ENCODE measurements at regions not wholly inside any gene's neighbourhood (a gene's known extent, or its start where the extent isn't known, plus 50 kb on each side); places are given as distances from the start of the nearest gene placed in this dataset.
"Not testable (repeated sequence)": the region's sequence is repeated elsewhere in the genome, so short reads cannot be mapped to it uniquely, and the experiment has no call there.

GRCh38 chr6:140711019-140711613 lies 1336.7 kb upstream of the CITED2 start:
- ChIA-PET CTCF (no interaction called here), POLR2A (no interaction called here)
- Mint-ChIP-seq H3K4me3 (ENCODE audit: unreplicated experiment) (no peak overlapping the region), H3K27ac (ENCODE audit: low read depth, unreplicated experiment) (no peak overlapping the region), H3K4me1 (ENCODE audit: insufficient read depth, unreplicated experiment) (no peaks in the 10 kb centered on the region), H3K36me3 (ENCODE audit: insufficient read depth, unreplicated experiment) (no peaks in the 10 kb centered on the region), H3K27me3 (ENCODE audit: insufficient read depth, unreplicated experiment) (no peaks in the 10 kb centered on the region), H3K9me3 (ENCODE audit: unreplicated experiment) (peaks cover 8% of the 10 kb centered on the region)
- DNase-seq (ENCODE audit: unreplicated experiment), result peak; percentile 18
- intact Hi-C loops (cut with micrococcal nuclease), result no loop called here
- BruUV-seq (replicated peaks), result no TSS peak
- TF ChIP-seq, protein P1, sequence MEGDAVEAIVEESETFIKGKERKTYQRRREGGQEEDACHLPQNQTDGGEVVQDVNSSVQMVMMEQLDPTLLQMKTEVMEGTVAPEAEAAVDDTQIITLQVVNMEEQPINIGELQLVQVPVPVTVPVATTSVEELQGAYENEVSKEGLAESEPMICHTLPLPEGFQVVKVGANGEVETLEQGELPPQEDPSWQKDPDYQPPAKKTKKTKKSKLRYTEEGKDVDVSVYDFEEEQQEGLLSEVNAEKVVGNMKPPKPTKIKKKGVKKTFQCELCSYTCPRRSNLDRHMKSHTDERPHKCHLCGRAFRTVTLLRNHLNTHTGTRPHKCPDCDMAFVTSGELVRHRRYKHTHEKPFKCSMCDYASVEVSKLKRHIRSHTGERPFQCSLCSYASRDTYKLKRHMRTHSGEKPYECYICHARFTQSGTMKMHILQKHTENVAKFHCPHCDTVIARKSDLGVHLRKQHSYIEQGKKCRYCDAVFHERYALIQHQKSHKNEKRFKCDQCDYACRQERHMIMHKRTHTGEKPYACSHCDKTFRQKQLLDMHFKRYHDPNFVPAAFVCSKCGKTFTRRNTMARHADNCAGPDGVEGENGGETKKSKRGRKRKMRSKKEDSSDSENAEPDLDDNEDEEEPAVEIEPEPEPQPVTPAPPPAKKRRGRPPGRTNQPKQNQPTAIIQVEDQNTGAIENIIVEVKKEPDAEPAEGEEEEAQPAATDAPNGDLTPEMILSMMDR (IDR thresholded peaks at IDR 0.05; ENCODE audit: unreplicated experiment), result no peak

DNA sequence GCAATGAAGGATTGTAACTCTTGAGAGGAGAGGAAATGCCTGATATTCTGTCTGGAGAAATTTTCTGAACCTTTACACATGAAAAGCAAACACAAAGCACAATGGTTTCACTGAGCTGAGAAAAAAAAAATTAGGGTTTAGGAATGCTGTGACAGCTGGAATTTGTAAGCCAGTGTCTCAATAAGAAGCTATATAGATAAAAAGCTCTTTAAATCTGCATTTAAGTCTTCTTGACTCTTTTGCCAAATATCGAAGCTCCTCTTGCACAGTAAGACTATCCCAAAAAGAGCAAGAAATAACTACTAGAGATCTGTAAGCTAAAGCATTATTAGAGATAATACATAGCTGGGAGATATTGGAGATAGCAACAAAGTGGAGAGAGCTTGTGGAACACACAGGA lies 1334.0 kb upstream of the CITED2 start:
- TF ChIP-seq, protein P1 (IDR thresholded peaks at IDR 0.05; ENCODE audit: unreplicated experiment), result no peak
- Mint-ChIP-seq H3K4me3 (ENCODE audit: unreplicated experiment) (no peak overlapping the region), H3K9me3 (ENCODE audit: unreplicated experiment) (peaks cover 7% of the 10 kb centered on the region), H3K4me1 (ENCODE audit: insufficient read depth, unreplicated experiment) (no peaks in the 10 kb centered on the region), H3K27ac (ENCODE audit: low read depth, unreplicated experiment) (no peak overlapping the region), H3K36me3 (ENCODE audit: insufficient read depth, unreplicated experiment) (no peaks in the 10 kb centered on the region), H3K27me3 (ENCODE audit: insufficient read depth, unreplicated experiment) (no peaks in the 10 kb centered on the region)
- CTCF ChIA-PET, result no interaction called here
- BruUV-seq (replicated peaks), result no TSS peak
- DNase-seq (ENCODE audit: unreplicated experiment), result no peak
- intact Hi-C loops (cut with micrococcal nuclease), result no loop called here
- POLR2A ChIA-PET, result no interaction called here

GRCh38 chr6:140704008-140704407 lies 1329.6 kb upstream of the CITED2 start:
- DNase-seq (ENCODE audit: unreplicated experiment); H3K9me3 Mint-ChIP-seq (ENCODE audit: unreplicated experiment); H3K27ac Mint-ChIP-seq (ENCODE audit: low read depth, unreplicated experiment); H3K36me3 Mint-ChIP-seq (ENCODE audit: insufficient read depth, unreplicated experiment); H3K4me1 Mint-ChIP-seq (ENCODE audit: insufficient read depth, unreplicated experiment); BruUV-seq (replicated peaks); H3K4me3 Mint-ChIP-seq (ENCODE audit: unreplicated experiment); CTCF ChIA-PET; H3K27me3 Mint-ChIP-seq (ENCODE audit: insufficient read depth, unreplicated experiment); POLR2A ChIA-PET; intact Hi-C loops (cut with micrococcal nuclease): not testable (repeated sequence)

DNA sequence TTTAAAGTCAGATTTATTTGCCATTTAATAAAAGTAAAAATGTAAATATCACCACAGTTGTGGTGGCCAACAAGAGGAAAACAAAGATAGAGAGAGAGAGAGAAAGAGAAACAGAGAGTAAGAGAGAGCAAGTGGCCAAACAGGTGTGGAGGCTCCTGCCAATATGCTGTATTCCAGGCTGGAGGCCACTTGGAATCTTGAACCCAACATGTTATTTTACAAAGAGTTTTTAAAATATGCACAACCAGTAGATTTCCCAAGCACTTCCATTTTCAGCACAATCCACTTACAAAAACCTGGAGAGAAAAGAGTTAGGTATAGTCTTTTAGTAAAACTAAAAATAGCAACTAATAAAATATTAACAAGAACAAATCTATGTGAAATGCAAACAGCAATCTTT lies 1323.1 kb upstream of the CITED2 start:
- TF ChIP-seq, protein P1 (IDR thresholded peaks at IDR 0.05; ENCODE audit: unreplicated experiment), result no peak
- Mint-ChIP-seq H3K4me1 (ENCODE audit: insufficient read depth, unreplicated experiment) (no peaks in the 10 kb centered on the region), H3K27me3 (ENCODE audit: insufficient read depth, unreplicated experiment) (no peaks in the 10 kb centered on the region), H3K4me3 (ENCODE audit: unreplicated experiment) (no peak overlapping the region), H3K36me3 (ENCODE audit: insufficient read depth, unreplicated experiment) (no peaks in the 10 kb centered on the region), H3K27ac (ENCODE audit: low read depth, unreplicated experiment) (peak overlapping the region; percentile 2), H3K9me3 (ENCODE audit: unreplicated experiment) (no peaks in the 10 kb centered on the region)
- DNase-seq (ENCODE audit: unreplicated experiment), result no peak
- BruUV-seq (replicated peaks), result no TSS peak
- intact Hi-C loops (cut with micrococcal nuclease), result no loop called here
- ChIA-PET POLR2A (interaction anchor here (0.6 kb wide), 1 partner anchor 186 kb away, joined by 3 read pairs; no protein-coding TSS in a partner anchor), CTCF (no interaction called here)

Measured in MCF 10A (cell line).